ENCODE measurements at regions not wholly inside any gene's neighbourhood (a gene's known extent, or its start where the extent isn't known, plus 50 kb on each side); places are given as distances from the start of the nearest gene placed in this dataset.
A peak's percentile ranks its signal among the peaks of the same experiment; 100 is the strongest.

- DNase-seq, result no peak
These were observed 161.1 kb downstream of the SLC35B3 start for GRCh38 chr6:8274226-8274625.

- DNase-seq, result no peak
These were observed 165.4 kb downstream of the SLC35B3 start for GRCh38 chr6:8269872-8270454.

GRCh38 chr6:8269094-8269493, 166.3 kb downstream of the SLC35B3 start:
- DNase-seq, result no peak

GRCh38 chr6:8268606-8269005, 166.3 kb upstream of the EEF1E1 start:
- no peak for DNase-seq

- DNase-seq, result no peak
These were observed 165.8 kb upstream of the EEF1E1 start for GRCh38 chr6:8268156-8268555.

GRCh38 chr6:8260610-8261009, 158.3 kb upstream of the EEF1E1 start:
- no peak for DNase-seq

- DNase-seq, result no peak
These were observed 144.1 kb upstream of the EEF1E1 start for GRCh38 chr6:8246403-8246802.

- DNase-seq, result no peak
These were observed 143.4 kb upstream of the EEF1E1 start for GRCh38 chr6:8245726-8246125.

GRCh38 chr6:8243475-8243874, 141.1 kb upstream of the EEF1E1 start:
- DNase-seq, result no peak

GRCh38 chr6:8242885-8243284, 140.5 kb upstream of the EEF1E1 start:
- no peak for DNase-seq

- no peak for DNase-seq
These were observed 138.0 kb upstream of the EEF1E1 start for GRCh38 chr6:8240301-8240700.

- no peak for DNase-seq
These were observed 136.7 kb upstream of the EEF1E1 start for GRCh38 chr6:8238773-8239683.

- DNase-seq, result no peak
These were observed 135.3 kb upstream of the EEF1E1 start for GRCh38 chr6:8237668-8238067.

- no peak for DNase-seq
These were observed 134.6 kb upstream of the EEF1E1 start for GRCh38 chr6:8236956-8237355.

- no peak for DNase-seq
These were observed 132.0 kb upstream of the EEF1E1 start for GRCh38 chr6:8234321-8234720.

GRCh38 chr6:8231956-8232355, 129.6 kb upstream of the EEF1E1 start:
- no peak for DNase-seq

GRCh38 chr6:8229915-8230756, 127.8 kb upstream of the EEF1E1 start:
- no peak for DNase-seq

- no peak for DNase-seq
These were observed 122.8 kb upstream of the EEF1E1 start for GRCh38 chr6:8225113-8225512.

GRCh38 chr6:8223678-8224077, 121.3 kb upstream of the EEF1E1 start:
- DNase-seq, result no peak

GRCh38 chr6:8219352-8219943, 117.1 kb upstream of the EEF1E1 start:
- peak; percentile 9 for DNase-seq

GRCh38 chr6:8218861-8219260, 116.5 kb upstream of the EEF1E1 start:
- DNase-seq, result no peak

- no peak for DNase-seq
These were observed 113.3 kb upstream of the EEF1E1 start for GRCh38 chr6:8215631-8216030.

GRCh38 chr6:8213995-8214394, 111.6 kb upstream of the EEF1E1 start:
- no peak for DNase-seq

All from NCI-H510A treated with DMSO at 0.1 percent for 48 hours (cell line).